ENCODE measurements at regions not wholly inside any gene's neighbourhood (a gene's known extent, or its start where the extent isn't known, plus 50 kb on each side); places are given as distances from the start of the nearest gene placed in this dataset.
"Not testable (repeated sequence)": the region's sequence is repeated elsewhere in the genome, so short reads cannot be mapped to it uniquely, and the experiment has no call there.

GRCh38 chr6:58117162-58117561 is 799.7 kb downstream of the PRIM2 start:
- not testable (repeated sequence) for DNase-seq

- DNase-seq = not testable (repeated sequence)
These were observed 804.2 kb downstream of the PRIM2 start for GRCh38 chr6:58121616-58122015.

- DNase-seq = not testable (repeated sequence)
These were observed 806.3 kb downstream of the PRIM2 start for GRCh38 chr6:58123770-58124169.

- not testable (repeated sequence) for DNase-seq
These were observed 811.1 kb downstream of the PRIM2 start for GRCh38 chr6:58128549-58128948.

GRCh38 chr6:58129098-58129497 is 811.7 kb downstream of the PRIM2 start:
- DNase-seq = not testable (repeated sequence)

GRCh38 chr6:58139746-58140145 is 822.3 kb downstream of the PRIM2 start:
- DNase-seq = not testable (repeated sequence)

- not testable (repeated sequence) for DNase-seq
These were observed 853.6 kb downstream of the PRIM2 start for GRCh38 chr6:58171025-58171424.

- not testable (repeated sequence) for DNase-seq
These were observed 864.2 kb downstream of the PRIM2 start for GRCh38 chr6:58181557-58182065.

GRCh38 chr6:58185300-58185699 is 867.9 kb downstream of the PRIM2 start:
- DNase-seq = not testable (repeated sequence)

GRCh38 chr6:58193209-58193608 is 875.8 kb downstream of the PRIM2 start:
- not testable (repeated sequence) for DNase-seq

- DNase-seq = no peak
These were observed 880.9 kb downstream of the PRIM2 start for GRCh38 chr6:58198301-58198700.

- not testable (repeated sequence) for DNase-seq
These were observed 919.7 kb downstream of the PRIM2 start for GRCh38 chr6:58237124-58237523.

- not testable (repeated sequence) for DNase-seq
These were observed 921.0 kb downstream of the PRIM2 start for GRCh38 chr6:58238421-58238820.

- not testable (repeated sequence) for DNase-seq
These were observed 940.2 kb downstream of the PRIM2 start for GRCh38 chr6:58257625-58258024.

- DNase-seq = no peak
These were observed 972.7 kb downstream of the PRIM2 start for GRCh38 chr6:58290177-58290576.

GRCh38 chr6:58291319-58291718 is 973.9 kb downstream of the PRIM2 start:
- DNase-seq = not testable (repeated sequence)

GRCh38 chr6:58307901-58308300 is 990.5 kb downstream of the PRIM2 start:
- DNase-seq = not testable (repeated sequence)

- not testable (repeated sequence) for DNase-seq
These were observed 1014.7 kb downstream of the PRIM2 start for GRCh38 chr6:58332108-58332507.

GRCh38 chr6:58342287-58342686 is 1024.9 kb downstream of the PRIM2 start:
- not testable (repeated sequence) for DNase-seq

GRCh38 chr6:58347534-58347933 is 1030.1 kb downstream of the PRIM2 start:
- DNase-seq = not testable (repeated sequence)

GRCh38 chr6:58351619-58352018 is 1034.2 kb downstream of the PRIM2 start:
- not testable (repeated sequence) for DNase-seq

GRCh38 chr6:58358452-58358851 is 1041.0 kb downstream of the PRIM2 start:
- DNase-seq = not testable (repeated sequence)

- not testable (repeated sequence) for DNase-seq
These were observed 1048.4 kb downstream of the PRIM2 start for GRCh38 chr6:58365856-58366255.

- not testable (repeated sequence) for DNase-seq
These were observed 1089.2 kb downstream of the PRIM2 start for GRCh38 chr6:58406659-58407058.

GRCh38 chr6:58419321-58419720 is 1101.9 kb downstream of the PRIM2 start:
- DNase-seq = no peak
